ENCODE measurements at regions not wholly inside any gene's neighbourhood (a gene's known extent, or its start where the extent isn't known, plus 50 kb on each side); places are given as distances from the start of the nearest gene placed in this dataset.
"Not testable (repeated sequence)": the region's sequence is repeated elsewhere in the genome, so short reads cannot be mapped to it uniquely, and the experiment has no call there.

GRCh38 chr10:121675344-121675743, 77.1 kb upstream of the FGFR2 start:
- DNase-seq (ENCODE audit: low spot score) = no peak

DNA sequence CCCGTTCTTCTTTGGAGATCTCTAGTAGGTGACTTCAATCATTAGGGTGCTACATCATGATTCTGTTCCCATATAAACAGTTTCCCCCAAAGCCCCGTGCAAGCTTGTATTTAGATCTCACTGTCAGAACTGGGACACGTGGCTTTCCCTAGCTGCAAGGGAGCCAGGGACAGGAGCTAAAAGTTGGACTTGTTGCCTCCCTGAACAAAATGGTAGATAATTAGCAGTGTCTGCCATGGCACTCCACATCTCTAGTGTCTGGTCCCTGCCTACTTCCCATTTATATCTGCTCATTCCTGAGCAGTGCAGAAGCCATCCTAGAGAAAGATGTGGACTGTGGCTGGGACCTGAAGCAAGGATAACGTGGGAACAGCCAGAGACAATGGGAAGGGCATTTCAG, 76.6 kb upstream of the FGFR2 start:
- no peaks in the 10 kb centered on the region for H3K27me3 Mint-ChIP-seq (ENCODE audit: low read depth)
- DNase-seq (ENCODE audit: low spot score) = no peak
- peaks cover 2% of the 10 kb centered on the region for H3K36me3 Mint-ChIP-seq (ENCODE audit: low read depth)
- TF ChIP-seq CTCF (IDR thresholded peaks at IDR 0.05) = no peak
- H3K27ac Mint-ChIP-seq (ENCODE audit: unreplicated experiment) = no peak overlapping the region
- H3K4me3 Mint-ChIP-seq (ENCODE audit: unreplicated experiment) = no peak overlapping the region
- H3K9me3 Mint-ChIP-seq (ENCODE audit: low read depth) = peaks cover 16% of the 10 kb centered on the region
- no peaks in the 10 kb centered on the region for H3K4me1 Mint-ChIP-seq (ENCODE audit: low read depth)

More at GRCh38 chr10:121675344-121675743, 77.1 kb upstream of the FGFR2 start:
- H3K36me3 Mint-ChIP-seq (ENCODE audit: low read depth) = peaks cover 2% of the 10 kb centered on the region
- H3K27ac Mint-ChIP-seq (ENCODE audit: unreplicated experiment) = no peak overlapping the region
- no peak overlapping the region for H3K4me3 Mint-ChIP-seq (ENCODE audit: unreplicated experiment)
- peaks cover 16% of the 10 kb centered on the region for H3K9me3 Mint-ChIP-seq (ENCODE audit: low read depth)
- no peak for TF ChIP-seq CTCF (IDR thresholded peaks at IDR 0.05)
- no peaks in the 10 kb centered on the region for H3K27me3 Mint-ChIP-seq (ENCODE audit: low read depth)
- no peaks in the 10 kb centered on the region for H3K4me1 Mint-ChIP-seq (ENCODE audit: low read depth)

DNA sequence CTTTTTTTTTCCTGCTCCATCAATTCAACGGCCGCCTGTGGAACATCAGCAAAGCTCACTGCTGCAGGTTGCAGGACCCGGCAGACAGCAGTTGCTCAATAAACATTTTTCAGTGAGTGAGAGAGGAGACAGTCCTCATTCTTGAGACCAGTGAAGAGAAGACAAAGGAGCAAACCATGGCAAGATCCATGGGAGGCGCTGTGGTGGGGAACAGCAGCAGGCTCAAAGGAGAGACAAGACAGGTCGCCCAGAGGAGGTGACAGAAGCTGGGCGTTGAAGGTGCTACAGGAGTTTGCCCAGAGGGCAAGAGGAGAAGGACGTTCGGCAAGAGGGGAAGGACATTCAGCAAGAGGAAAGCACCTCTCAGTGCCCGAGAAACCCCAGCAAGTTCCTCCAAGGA, 74.5 kb upstream of the FGFR2 start:
- no peaks in the 10 kb centered on the region for H3K36me3 Mint-ChIP-seq (ENCODE audit: low read depth)
- no peak overlapping the region for H3K4me3 Mint-ChIP-seq (ENCODE audit: unreplicated experiment)
- H3K4me1 Mint-ChIP-seq (ENCODE audit: low read depth) = peaks cover 13% of the 10 kb centered on the region
- H3K27me3 Mint-ChIP-seq (ENCODE audit: low read depth) = no peaks in the 10 kb centered on the region
- TF ChIP-seq CTCF (IDR thresholded peaks at IDR 0.05) = no peak
- H3K27ac Mint-ChIP-seq (ENCODE audit: unreplicated experiment) = no peak overlapping the region
- no peak for DNase-seq (ENCODE audit: low spot score)
- H3K9me3 Mint-ChIP-seq (ENCODE audit: low read depth) = peaks cover 5% of the 10 kb centered on the region

DNA sequence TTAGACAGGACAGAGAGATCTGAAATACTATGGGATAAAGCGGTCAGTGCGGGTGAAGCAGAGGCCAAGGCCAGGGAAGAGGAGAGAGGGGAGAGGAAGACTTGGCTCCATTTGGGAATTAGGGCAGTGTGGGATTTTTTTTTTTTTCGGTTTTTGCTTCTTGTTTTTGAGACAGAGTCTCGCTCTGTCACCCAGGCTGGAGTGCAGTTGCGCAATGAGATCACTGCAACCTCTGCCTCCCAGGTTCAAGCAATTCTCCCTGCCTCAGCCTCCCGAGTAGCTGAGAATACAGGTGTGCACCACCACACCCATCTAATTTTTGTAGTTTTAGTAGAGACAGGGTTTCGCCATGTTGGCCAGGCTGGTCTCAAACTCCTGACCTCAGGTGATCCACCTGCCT, 71.6 kb upstream of the FGFR2 start:
- not testable (repeated sequence) for H3K4me3 Mint-ChIP-seq (ENCODE audit: unreplicated experiment); H3K27ac Mint-ChIP-seq (ENCODE audit: unreplicated experiment); H3K36me3 Mint-ChIP-seq (ENCODE audit: low read depth)

GRCh38 chr10:121669028-121669374, 70.8 kb upstream of the FGFR2 start:
- no peak for DNase-seq (ENCODE audit: low spot score)
- peaks cover 3% of the 10 kb centered on the region for H3K9me3 Mint-ChIP-seq (ENCODE audit: low read depth)
- no peak overlapping the region for H3K4me3 Mint-ChIP-seq (ENCODE audit: unreplicated experiment)
- H3K4me1 Mint-ChIP-seq (ENCODE audit: low read depth) = peaks cover 14% of the 10 kb centered on the region
- no peaks in the 10 kb centered on the region for H3K36me3 Mint-ChIP-seq (ENCODE audit: low read depth)
- no peaks in the 10 kb centered on the region for H3K27me3 Mint-ChIP-seq (ENCODE audit: low read depth)
- no peak overlapping the region for H3K27ac Mint-ChIP-seq (ENCODE audit: unreplicated experiment)
- no peak for TF ChIP-seq CTCF (IDR thresholded peaks at IDR 0.05)

More for the DNA sequence above, 71.6 kb upstream of the FGFR2 start:
- not testable (repeated sequence) for H3K9me3 Mint-ChIP-seq (ENCODE audit: low read depth); H3K27me3 Mint-ChIP-seq (ENCODE audit: low read depth); DNase-seq (ENCODE audit: low spot score)
- peaks cover 14% of the 10 kb centered on the region for H3K4me1 Mint-ChIP-seq (ENCODE audit: low read depth)

- Mint-ChIP-seq H3K4me3 (ENCODE audit: unreplicated experiment) (no peak overlapping the region), H3K4me1 (ENCODE audit: low read depth) (peaks cover 14% of the 10 kb centered on the region), H3K27me3 (ENCODE audit: low read depth) (no peaks in the 10 kb centered on the region), H3K27ac (ENCODE audit: unreplicated experiment) (peak overlapping the region; percentile 17), H3K9me3 (ENCODE audit: low read depth) (peaks cover 3% of the 10 kb centered on the region), H3K36me3 (ENCODE audit: low read depth) (no peaks in the 10 kb centered on the region)
- no peak for TF ChIP-seq CTCF (IDR thresholded peaks at IDR 0.05)
- no peak for DNase-seq (ENCODE audit: low spot score)
These were observed 70.2 kb upstream of the FGFR2 start for GRCh38 chr10:121668314-121669027.

Measured in chondrocyte (in vitro differentiated cells).